NCI-H2081 treated with DMSO at 0.1 percent for 48 hours (cell line): ENCODE measurements at regions not wholly inside any gene's neighbourhood (a gene's known extent, or its start where the extent isn't known, plus 50 kb on each side); places are given as distances from the start of the nearest gene placed in this dataset.
"Not testable (repeated sequence)": the region's sequence is repeated elsewhere in the genome, so short reads cannot be mapped to it uniquely, and the experiment has no call there.

ENCODE experiments used
- DNase-seq: peaks from one replicate; lab custom pipeline; 2025; lab: John Stamatoyannopoulos, UW

GRCh38 chr4:104549736-104550135 lies 55.0 kb upstream of the CXXC4 start:
- no peak for DNase-seq

GRCh38 chr4:104559502-104559901 lies 64.8 kb upstream of the CXXC4 start:
- no peak for DNase-seq

- no peak for DNase-seq
Measured at GRCh38 chr4:104571341-104571740, 76.6 kb upstream of the CXXC4 start.

GRCh38 chr4:104574371-104574770 lies 79.7 kb upstream of the CXXC4 start:
- DNase-seq = no peak

- no peak for DNase-seq
Measured at GRCh38 chr4:104575278-104575677, 80.6 kb upstream of the CXXC4 start.

- no peak for DNase-seq
Measured at GRCh38 chr4:104577405-104577804, 82.7 kb upstream of the CXXC4 start.

- not testable (repeated sequence) for DNase-seq
Measured at GRCh38 chr4:104581476-104581875, 86.8 kb upstream of the CXXC4 start.

GRCh38 chr4:104582056-104582455 lies 87.4 kb upstream of the CXXC4 start:
- DNase-seq = not testable (repeated sequence)

GRCh38 chr4:104589264-104589868 lies 94.7 kb upstream of the CXXC4 start:
- peak; percentile 95 for DNase-seq

- DNase-seq = peak; percentile 90
Measured at GRCh38 chr4:104591510-104591911, 96.8 kb upstream of the CXXC4 start.

GRCh38 chr4:104592183-104592582 lies 97.5 kb upstream of the CXXC4 start:
- DNase-seq = no peak

GRCh38 chr4:104593019-104593418 lies 98.3 kb upstream of the CXXC4 start:
- DNase-seq = no peak

- DNase-seq = no peak
Measured at GRCh38 chr4:104596189-104596588, 101.5 kb upstream of the CXXC4 start.

GRCh38 chr4:104615496-104615895 lies 120.8 kb upstream of the CXXC4 start:
- no peak for DNase-seq

GRCh38 chr4:104615926-104616325 lies 121.2 kb upstream of the CXXC4 start:
- DNase-seq = no peak

GRCh38 chr4:104616401-104616820 lies 121.7 kb upstream of the CXXC4 start:
- no peak for DNase-seq

GRCh38 chr4:104625706-104626105 lies 131.0 kb upstream of the CXXC4 start:
- no peak for DNase-seq

GRCh38 chr4:104629601-104630000 lies 134.9 kb upstream of the CXXC4 start:
- no peak for DNase-seq

- DNase-seq = no peak
Measured at GRCh38 chr4:104630272-104630671, 135.6 kb upstream of the CXXC4 start.

- DNase-seq = no peak
Measured at GRCh38 chr4:104631000-104631399, 136.3 kb upstream of the CXXC4 start.

- no peak for DNase-seq
Measured at GRCh38 chr4:104641418-104641817, 146.7 kb upstream of the CXXC4 start.

GRCh38 chr4:104642521-104642920 lies 147.8 kb upstream of the CXXC4 start:
- DNase-seq = no peak

- DNase-seq = no peak
Measured at GRCh38 chr4:104643805-104644204, 149.1 kb upstream of the CXXC4 start.

GRCh38 chr4:104649631-104650030 lies 154.9 kb upstream of the CXXC4 start:
- no peak for DNase-seq
